ENCODE measurements at regions not wholly inside any gene's neighbourhood (a gene's known extent, or its start where the extent isn't known, plus 50 kb on each side); places are given as distances from the start of the nearest gene placed in this dataset.

GRCh38 chrX:145178268-145178667, 69.0 kb upstream of the SPANXN1 start:
- no peak for DNase-seq

GRCh38 chrX:145190801-145191389, 56.4 kb upstream of the SPANXN1 start:
- peak; percentile 6 for DNase-seq

Measured in NCI-H1436 (cell line).